NCI-H82 (cell line): ENCODE measurements at regions not wholly inside any gene's neighbourhood (a gene's known extent, or its start where the extent isn't known, plus 50 kb on each side); places are given as distances from the start of the nearest gene placed in this dataset.

Source experiments
- DNase-seq: peaks from one replicate; lab custom pipeline; 2025; lab: John Stamatoyannopoulos, UW

GRCh38 chr17:71919186-71919585, 201.6 kb upstream of the SOX9 start:
- DNase-seq: no peak

- DNase-seq: no peak
Observed at GRCh38 chr17:71919896-71920295, 200.9 kb upstream of the SOX9 start.

- DNase-seq: no peak
Observed at GRCh38 chr17:71921796-71922195, 199.0 kb upstream of the SOX9 start.

- no peak for DNase-seq
Observed at GRCh38 chr17:71922439-71922838, 198.4 kb upstream of the SOX9 start.

GRCh38 chr17:71926746-71927398, 193.9 kb upstream of the SOX9 start:
- DNase-seq: no peak

- DNase-seq: no peak
Observed at GRCh38 chr17:71933306-71933705, 187.5 kb upstream of the SOX9 start.

- DNase-seq: no peak
Observed at GRCh38 chr17:71934520-71934919, 186.3 kb upstream of the SOX9 start.

GRCh38 chr17:71935341-71935740, 185.5 kb upstream of the SOX9 start:
- DNase-seq: no peak

GRCh38 chr17:71936977-71937376, 183.8 kb upstream of the SOX9 start:
- no peak for DNase-seq

- DNase-seq: no peak
Observed at GRCh38 chr17:71937914-71938313, 182.9 kb upstream of the SOX9 start.

GRCh38 chr17:71938340-71939010, 182.3 kb upstream of the SOX9 start:
- no peak for DNase-seq

- no peak for DNase-seq
Observed at GRCh38 chr17:71941920-71942319, 178.9 kb upstream of the SOX9 start.

- DNase-seq: no peak
Observed at GRCh38 chr17:71942626-71943025, 178.2 kb upstream of the SOX9 start.

GRCh38 chr17:71948703-71949422, 172.0 kb upstream of the SOX9 start:
- DNase-seq: no peak

- peak; percentile 13 for DNase-seq
Observed at GRCh38 chr17:71959154-71959553, 161.7 kb upstream of the SOX9 start.

- no peak for DNase-seq
Observed at GRCh38 chr17:71963351-71963750, 157.5 kb upstream of the SOX9 start.

GRCh38 chr17:71963791-71964190, 157.0 kb upstream of the SOX9 start:
- no peak for DNase-seq

GRCh38 chr17:71964559-71964958, 156.3 kb upstream of the SOX9 start:
- no peak for DNase-seq

GRCh38 chr17:71966055-71966454, 154.8 kb upstream of the SOX9 start:
- DNase-seq: no peak

GRCh38 chr17:71966459-71967313, 154.1 kb upstream of the SOX9 start:
- DNase-seq: no peak

GRCh38 chr17:71969500-71969899, 151.3 kb upstream of the SOX9 start:
- no peak for DNase-seq

GRCh38 chr17:71970312-71970711, 150.5 kb upstream of the SOX9 start:
- DNase-seq: no peak
